ENCODE measurements at regions not wholly inside any gene's neighbourhood (a gene's known extent, or its start where the extent isn't known, plus 50 kb on each side); places are given as distances from the start of the nearest gene placed in this dataset.

DNA sequence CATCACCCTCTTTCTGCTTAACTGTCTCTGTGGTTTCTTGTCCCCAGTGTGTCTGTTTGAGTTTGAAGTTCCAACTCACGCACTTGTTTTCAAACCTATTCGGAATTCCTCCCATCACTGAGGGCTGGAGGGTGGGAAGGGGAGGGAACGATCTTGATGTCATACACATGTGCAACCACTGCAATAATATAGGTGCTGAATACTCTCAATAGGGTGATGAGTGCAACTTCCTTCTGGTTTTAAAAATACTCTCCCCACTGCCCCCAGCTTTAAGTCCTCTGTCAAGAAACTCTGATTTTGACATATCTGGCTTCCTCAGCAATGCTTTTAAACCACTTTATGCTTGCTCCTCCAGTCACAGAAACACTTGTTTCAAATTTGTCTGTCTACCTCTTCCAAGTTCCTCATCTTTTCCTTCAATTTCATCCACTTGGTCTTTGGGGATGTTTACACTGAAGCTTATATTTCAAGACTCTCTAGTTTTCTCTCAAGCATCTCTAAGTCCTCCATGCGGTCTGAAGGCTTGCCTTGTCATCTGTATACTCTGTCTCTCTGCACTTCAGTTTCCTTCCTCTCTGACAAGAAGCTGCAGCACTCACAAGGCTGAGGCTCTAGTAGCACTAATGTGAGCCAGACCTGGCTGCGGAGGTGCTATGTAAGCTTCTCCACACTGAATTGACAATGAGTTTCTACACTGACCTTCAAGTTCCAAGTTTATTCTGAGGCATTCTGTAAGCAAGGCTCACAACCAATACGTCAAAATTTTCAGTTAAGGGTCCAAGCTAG is 422.3 kb downstream of the ZEB2 start:
- H3K27ac ChIP-seq: no peak overlapping the region
- DNase-seq (ENCODE audit: low spot score) (no peak), ATAC-seq (ENCODE audit: insufficient number of reproducible peaks, low FRiP score, low read depth) (no peak)
- no peaks in the 10 kb centered on the region for H3K36me3 ChIP-seq
- H3K9me3 ChIP-seq: no peaks in the 10 kb centered on the region
- TF ChIP-seq CTCF (IDR thresholded peaks at IDR 0.05): no peak
- peaks cover 7 to 8% of the 10 kb centered on the region in 2 donors for H3K4me1 ChIP-seq (ENCODE audit: control insufficient read depth in 1 of 2, low read depth in 2 of 2)
- no peak overlapping the region for H3K4me3 ChIP-seq
- no peaks in the 10 kb centered on the region for H3K27me3 ChIP-seq (replicated peaks; ENCODE audit: insufficient read depth)

- no peak for TF ChIP-seq CTCF (IDR thresholded peaks at IDR 0.05)
- H3K9me3 ChIP-seq: no peaks in the 10 kb centered on the region
- H3K4me1 ChIP-seq (ENCODE audit: control insufficient read depth in 1 of 2, low read depth in 2 of 2): peaks cover 7 to 8% of the 10 kb centered on the region in 2 donors
- H3K27me3 ChIP-seq (replicated peaks; ENCODE audit: insufficient read depth): no peaks in the 10 kb centered on the region
- H3K27ac ChIP-seq: no peak overlapping the region
- no peak overlapping the region for H3K4me3 ChIP-seq
- ATAC-seq (ENCODE audit: insufficient number of reproducible peaks, low FRiP score, low read depth) (no peak), DNase-seq (ENCODE audit: low spot score) (no peak)
- H3K36me3 ChIP-seq: no peaks in the 10 kb centered on the region
Measured at GRCh38 chr2:144096531-144096930, 423.4 kb downstream of the ZEB2 start.

DNA sequence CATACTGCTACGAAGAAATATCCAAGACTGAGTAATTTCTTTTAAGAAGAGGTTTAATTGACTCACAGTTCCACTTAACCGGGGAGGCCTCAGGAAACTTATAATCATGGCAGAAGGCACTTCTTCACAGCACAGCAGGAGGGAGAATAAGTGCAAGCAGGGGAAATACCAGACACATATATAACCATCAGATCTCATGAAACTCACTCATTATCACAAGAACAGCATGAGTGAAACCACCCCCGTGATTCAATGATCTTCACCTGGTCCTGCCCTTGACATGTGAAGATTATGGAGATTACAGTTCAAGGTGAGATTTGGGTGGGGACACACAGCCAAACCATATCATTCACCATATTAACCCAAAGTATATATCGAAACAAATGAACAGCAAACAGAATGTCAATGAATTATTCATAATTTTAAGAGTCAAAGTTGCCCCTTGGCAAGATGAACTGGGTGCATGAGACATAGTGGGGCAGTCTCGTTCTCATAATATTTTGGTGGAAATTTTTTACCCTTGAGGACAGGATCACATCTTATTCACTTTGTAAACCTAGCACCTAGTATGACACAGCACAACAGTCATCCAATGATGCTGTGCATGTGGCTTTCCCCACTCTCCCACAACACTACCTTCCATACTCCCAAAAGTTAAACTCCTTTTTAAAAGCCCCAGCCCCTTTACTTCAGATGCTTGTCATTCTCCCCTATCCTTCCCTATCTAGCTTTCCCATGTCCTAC is 425.3 kb downstream of the ZEB2 start:
- Histone ChIP-seq H3K36me3 (no peaks in the 10 kb centered on the region), H3K9me3 (no peaks in the 10 kb centered on the region), H3K4me3 (no peak overlapping the region), H3K27ac (no peak overlapping the region), H3K4me1 (ENCODE audit: control insufficient read depth in 1 of 2, low read depth in 2 of 2) (peaks cover 0 to under 1% of the 10 kb centered on the region in 2 donors), H3K27me3 (replicated peaks; ENCODE audit: insufficient read depth) (no peaks in the 10 kb centered on the region)
- DNase-seq (ENCODE audit: low spot score) (no peak), ATAC-seq (ENCODE audit: insufficient number of reproducible peaks, low FRiP score, low read depth) (no peak)
- TF ChIP-seq CTCF (IDR thresholded peaks at IDR 0.05): no peak

DNA sequence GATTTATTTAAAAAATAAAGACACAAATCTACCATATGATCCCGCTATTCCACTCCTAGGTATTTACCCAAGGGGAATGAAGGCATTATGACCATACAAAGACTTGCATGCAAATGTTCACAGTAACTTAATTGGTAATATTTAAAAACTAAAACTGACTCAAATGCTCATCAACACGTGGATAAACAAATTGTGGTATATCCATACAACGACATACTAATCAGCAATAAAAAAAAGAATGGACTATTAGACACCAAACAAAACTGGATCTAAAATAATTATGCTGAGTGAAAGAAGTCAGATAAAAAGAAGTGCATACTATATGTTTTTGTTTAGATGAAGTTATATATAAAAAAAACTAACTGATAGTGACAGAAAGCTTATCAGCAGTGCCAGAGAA is 428.3 kb downstream of the ZEB2 start:
- DNase-seq (ENCODE audit: low spot score) (no peak), ATAC-seq (ENCODE audit: insufficient number of reproducible peaks, low FRiP score, low read depth) (no peak)
- no peak overlapping the region for H3K4me3 ChIP-seq
- no peaks in the 10 kb centered on the region for H3K36me3 ChIP-seq
- H3K4me1 ChIP-seq (ENCODE audit: control insufficient read depth in 1 of 2, low read depth in 2 of 2): no peaks in the 10 kb centered on the region
- no peaks in the 10 kb centered on the region for H3K9me3 ChIP-seq
- TF ChIP-seq CTCF (IDR thresholded peaks at IDR 0.05): no peak
- H3K27ac ChIP-seq: no peak overlapping the region
- H3K27me3 ChIP-seq (replicated peaks; ENCODE audit: insufficient read depth): no peaks in the 10 kb centered on the region

DNA sequence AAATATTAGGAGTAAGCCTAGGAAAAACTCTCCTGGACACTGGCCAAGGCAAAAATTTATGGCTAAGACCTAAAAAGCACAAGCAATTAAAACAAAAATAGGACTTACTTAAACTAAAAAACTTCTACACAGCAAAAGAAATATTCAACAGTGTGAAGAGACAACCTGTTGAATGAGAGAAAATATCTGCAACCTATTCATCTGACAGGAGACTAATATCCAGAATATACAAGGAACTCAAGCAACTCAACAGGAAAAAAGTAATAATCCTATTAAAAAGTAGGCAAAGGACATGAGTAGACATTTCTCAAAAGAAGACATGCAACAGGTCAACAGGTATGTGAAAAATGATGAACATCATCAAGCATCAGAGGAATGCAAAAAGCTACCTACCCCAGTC is 431.1 kb downstream of the ZEB2 start:
- Histone ChIP-seq H3K9me3 (no peaks in the 10 kb centered on the region), H3K27me3 (replicated peaks; ENCODE audit: insufficient read depth) (no peaks in the 10 kb centered on the region), H3K4me1 (ENCODE audit: control insufficient read depth in 1 of 2, low read depth in 2 of 2) (no peaks in the 10 kb centered on the region), H3K4me3 (no peak overlapping the region), H3K36me3 (no peaks in the 10 kb centered on the region), H3K27ac (no peak overlapping the region)
- DNase-seq (ENCODE audit: low spot score): no peak
- no peak for ATAC-seq (ENCODE audit: insufficient number of reproducible peaks, low FRiP score, low read depth)
- TF ChIP-seq CTCF (IDR thresholded peaks at IDR 0.05): no peak

Measured in thoracic aorta (tissue), 2 donors.